DMS114 treated with DMSO at 0.1 percent for 48 hours (cell line): ENCODE measurements at regions not wholly inside any gene's neighbourhood (a gene's known extent, or its start where the extent isn't known, plus 50 kb on each side); places are given as distances from the start of the nearest gene placed in this dataset.
A peak's percentile ranks its signal among the peaks of the same experiment; 100 is the strongest.
"Not testable (repeated sequence)": the region's sequence is repeated elsewhere in the genome, so short reads cannot be mapped to it uniquely, and the experiment has no call there.

Experiments
- DNase-seq: peaks from one replicate; lab custom pipeline; 2025; ENCODE audit not compliant: unreplicated experiment; lab: John Stamatoyannopoulos, UW

GRCh38 chr6:27775138-27775795 lies 136.9 kb downstream of the OR2B2 start:
- DNase-seq = not testable (repeated sequence)

GRCh38 chr6:27774264-27774600 lies 138.0 kb downstream of the OR2B2 start:
- DNase-seq = not testable (repeated sequence)

GRCh38 chr6:27773542-27774263 lies 138.5 kb downstream of the OR2B2 start:
- DNase-seq = not testable (repeated sequence)

DNA sequence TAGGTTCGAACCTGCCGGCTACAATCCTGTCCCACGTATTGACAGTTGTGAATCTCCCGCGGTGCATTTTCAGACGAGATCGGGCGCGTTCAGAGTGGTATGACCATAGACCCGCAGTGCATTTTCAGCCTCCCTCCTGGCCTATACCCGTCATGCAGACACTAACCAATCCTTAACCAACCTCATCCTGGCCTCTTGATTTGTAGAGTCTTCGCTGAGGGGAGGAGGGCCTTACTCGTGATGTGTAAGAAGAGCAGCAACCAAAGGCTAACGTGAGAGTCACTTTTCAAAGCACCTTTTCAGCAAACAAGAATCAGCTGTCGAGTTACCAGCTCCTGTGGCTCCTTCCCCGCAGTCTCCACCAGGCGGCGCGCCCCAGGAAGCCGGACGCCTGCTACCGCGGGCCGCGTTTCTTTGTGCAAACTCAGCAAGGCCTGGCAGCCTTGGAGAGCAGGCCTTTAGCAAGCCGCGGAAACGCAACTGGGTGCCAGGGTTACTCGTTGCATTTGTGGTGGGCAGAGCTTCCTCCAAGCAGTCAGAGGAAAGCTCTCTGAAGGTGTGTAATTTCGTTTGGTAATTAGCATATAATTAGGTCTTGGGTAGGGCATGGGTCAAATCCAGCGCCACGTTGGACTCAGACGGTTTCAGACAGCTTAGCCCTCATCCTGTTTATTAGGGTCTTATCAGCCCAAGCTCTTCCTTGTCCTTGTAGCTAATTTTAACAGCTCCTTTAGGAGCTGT lies 139.8 kb downstream of the OR2B2 start:
- no peak for DNase-seq

DNA sequence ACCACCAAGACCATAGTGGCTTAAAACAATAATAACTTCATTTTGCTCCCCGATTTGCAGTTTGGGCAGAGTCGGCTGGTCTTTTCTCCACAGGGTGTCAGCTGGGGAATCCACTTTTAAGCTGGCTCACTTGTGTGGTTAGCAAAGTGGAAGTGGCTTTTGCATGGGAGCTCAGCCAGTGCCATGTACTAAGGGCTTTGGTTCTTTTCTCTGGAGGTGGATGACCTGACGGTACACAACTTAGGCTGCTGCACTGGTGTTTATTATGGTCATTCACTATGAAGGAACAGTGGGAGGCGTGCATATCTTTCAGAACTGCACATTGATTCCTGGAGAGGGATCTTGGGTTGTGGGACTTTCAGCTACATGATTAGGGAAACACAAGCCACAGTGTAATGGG lies 141.0 kb downstream of the OR2B2 start:
- DNase-seq = no peak

DNA sequence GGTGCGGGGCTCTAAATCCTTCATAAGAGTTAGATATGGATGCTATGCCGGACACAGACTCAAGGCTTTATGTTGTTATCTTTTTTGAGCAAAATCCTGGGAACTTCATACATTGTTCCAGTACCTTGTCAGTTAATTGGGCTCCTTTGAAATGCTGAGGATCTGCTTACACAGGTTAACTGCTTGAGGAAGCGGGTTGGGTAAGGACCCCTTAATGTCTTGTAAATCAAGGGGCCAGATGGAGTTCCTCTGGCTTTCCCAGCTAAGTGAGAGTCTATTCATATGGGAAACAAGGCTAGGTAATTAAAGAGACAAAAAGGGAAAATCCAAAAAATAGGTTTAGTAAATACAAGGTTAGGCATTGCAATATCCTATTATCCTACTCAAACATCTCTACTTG lies 141.5 kb downstream of the OR2B2 start:
- no peak for DNase-seq

DNA sequence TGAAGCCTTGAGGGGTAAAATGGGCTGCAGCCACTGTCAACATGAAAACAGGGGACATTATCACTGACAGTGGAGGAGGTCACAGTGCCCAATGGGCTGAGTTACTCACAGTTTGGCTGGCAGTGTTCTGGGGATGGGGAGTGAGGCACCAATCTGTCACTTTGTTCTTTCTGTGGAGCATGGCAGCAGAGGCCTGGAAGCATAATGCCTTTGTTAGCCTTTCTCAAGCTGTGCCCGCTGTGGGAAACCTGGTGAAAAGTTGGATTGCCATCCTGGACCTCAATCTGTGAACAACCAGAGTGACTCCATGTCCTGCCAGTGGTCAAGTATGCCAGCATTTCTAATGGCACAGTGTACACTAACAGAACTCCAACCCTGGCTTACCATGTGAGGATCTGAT lies 143.6 kb downstream of the OR2B2 start:
- no peak for DNase-seq

DNA sequence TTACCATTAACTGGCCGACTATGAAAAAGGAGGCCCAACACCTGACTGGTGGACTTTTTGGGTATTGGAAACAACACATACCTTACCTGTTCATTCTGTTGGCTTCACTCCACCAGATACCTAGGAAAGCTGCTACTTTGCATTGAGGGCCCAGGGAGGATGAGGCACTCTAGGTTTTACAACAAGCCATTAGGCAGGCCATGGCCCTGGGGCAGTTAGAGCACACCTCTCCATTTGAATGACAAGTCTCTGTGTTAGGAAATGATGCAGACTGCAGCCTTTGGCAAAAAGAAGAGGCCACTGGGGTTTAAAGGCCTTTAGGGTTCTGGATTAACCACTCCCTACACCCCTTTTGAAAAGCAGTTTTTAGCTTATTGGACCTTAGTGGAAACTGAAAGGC lies 144.3 kb downstream of the OR2B2 start:
- no peak for DNase-seq

DNA sequence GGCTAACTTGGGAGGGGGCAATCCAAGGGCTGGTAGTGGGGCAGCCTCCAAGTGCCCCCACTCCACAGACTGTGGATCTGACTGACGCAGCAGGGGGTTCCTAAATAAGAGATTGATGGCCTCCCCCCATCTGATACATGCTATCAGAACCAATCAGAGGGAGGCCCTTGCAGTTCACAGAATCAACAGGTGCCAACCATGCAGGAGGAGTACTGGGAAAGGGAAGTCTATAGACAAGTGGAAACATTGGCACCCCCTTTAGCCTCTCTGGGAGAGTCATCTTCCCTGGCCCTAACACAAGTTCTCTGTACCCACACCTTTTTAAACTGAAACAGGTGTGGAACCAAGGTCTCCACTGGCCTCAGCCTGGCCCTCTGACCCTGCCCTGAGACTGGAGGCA lies 145.8 kb downstream of the OR2B2 start:
- no peak for DNase-seq

- DNase-seq = no peak
Measured at GRCh38 chr6:27765028-27765590, 147.1 kb downstream of the OR2B2 start.

- no peak for DNase-seq
Measured at GRCh38 chr6:27761391-27761790, 150.8 kb downstream of the OR2B2 start.

DNA sequence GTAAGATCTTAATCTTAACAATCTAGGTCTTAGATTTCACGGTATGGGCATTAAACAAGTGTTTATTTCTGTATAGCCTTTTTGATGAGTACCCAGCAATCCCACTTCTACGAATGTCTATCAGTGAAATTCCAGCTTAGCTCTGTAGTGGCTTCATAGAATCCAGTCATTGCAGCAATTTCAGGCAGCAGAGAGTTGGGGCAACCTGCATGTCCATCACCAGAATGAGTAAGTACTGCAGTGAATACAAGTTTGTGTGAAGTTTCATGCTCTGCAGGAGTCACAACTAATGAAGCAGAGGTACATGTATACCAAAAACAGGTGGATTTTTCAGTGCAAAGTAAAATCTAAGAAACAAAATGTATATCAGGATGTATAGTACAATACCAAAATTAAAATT lies 151.7 kb downstream of the OR2B2 start:
- DNase-seq = no peak

DNA sequence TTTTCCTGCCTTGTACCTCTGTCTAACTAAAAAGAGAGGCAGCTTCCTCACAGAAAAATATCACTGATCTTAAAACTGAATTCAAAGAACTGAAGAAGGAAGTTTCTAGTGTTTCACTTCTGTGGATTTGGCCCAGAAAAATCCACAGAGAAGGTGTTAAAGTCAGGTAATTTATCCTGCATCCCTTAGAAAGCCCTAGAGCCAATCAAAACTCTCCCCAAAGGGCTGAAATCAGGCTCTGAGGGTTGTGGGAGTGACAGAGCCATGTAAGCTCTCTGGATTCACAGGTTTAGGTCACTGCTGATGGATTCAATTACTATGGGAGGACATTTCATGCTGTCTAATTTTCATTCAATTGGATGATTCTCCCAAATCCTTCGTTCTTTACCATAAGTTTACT lies 152.3 kb downstream of the OR2B2 start:
- no peak for DNase-seq

DNA sequence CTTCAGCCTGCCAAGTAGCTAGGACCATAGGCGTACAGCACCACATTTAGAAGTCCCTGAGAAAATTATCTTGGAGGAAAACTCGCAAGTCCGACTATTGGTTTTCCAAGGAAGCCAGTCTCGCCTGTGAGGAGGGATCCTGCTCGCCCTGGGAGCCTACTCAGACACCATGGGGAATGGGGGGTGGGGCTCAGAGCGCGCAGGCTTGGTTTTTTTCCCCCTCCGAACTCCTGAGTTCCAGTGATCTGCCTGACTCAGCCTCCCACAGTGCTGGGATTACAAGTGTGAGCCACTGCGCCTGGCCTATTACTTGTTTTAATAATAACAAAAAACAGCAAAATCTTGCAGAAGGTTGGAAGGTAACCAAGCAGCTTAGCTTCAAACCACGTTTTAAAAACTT lies 153.7 kb downstream of the OR2B2 start:
- DNase-seq = no peak

DNA sequence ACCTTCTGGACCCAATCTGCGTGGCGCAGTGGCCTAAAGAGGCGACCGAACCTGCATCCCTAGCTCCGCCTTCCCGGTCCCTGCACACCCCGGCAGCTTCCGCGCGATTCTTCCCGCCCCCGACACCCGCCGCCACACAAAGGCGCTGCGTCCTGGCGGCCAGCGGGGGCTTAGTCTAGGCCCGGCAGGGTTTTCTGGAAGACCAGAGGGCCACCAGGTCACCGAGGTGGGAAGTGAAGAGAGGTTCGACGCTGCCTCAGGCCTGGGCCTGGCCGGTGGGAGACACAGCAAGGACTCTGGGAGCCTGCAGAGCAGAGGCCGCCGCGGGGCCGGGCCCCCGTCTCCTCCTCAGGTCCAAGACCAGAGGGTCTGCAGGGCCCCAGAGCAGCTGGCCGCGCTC lies 154.9 kb downstream of the OR2B2 start:
- DNase-seq = no peak

DNA sequence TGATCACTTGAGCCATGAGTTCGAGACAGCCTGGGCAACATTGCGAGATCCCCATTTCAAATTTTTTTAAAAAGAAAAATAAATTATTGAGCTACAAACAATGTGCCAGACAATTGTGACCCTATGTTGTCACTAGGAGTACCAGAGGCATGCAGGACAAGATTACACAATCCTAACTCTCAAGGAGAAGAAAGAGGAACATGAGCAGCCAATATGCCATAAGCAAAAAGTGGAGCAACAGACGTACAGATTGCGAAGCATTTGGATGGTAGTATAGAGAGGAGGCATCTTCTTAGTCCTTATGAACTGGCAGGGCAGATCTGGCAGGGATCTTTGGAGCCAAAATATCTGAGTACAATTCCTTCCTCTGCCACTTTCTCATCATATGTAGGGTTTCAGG lies 156.4 kb downstream of the OR2B2 start:
- DNase-seq = no peak

DNA sequence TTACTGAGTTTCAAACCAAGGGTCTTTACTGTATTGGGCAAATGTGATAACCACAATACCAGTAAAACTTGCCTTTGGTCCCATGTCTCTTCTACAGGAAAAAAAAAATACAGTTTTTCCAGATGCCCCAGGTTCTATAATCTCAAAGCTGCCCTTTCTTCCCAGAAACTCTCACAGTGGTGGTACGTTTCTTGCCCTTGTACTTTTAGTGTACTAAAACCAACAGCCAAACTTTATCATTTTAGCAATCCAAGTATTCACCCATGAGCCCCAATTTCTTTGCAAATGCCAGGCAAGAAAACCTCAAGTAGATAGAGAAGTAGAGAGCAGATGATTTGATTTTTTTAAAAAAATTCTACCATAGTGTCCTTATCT lies 157.8 kb downstream of the OR2B2 start:
- no peak for DNase-seq

GRCh38 chr6:27753668-27754407 lies 158.4 kb downstream of the OR2B2 start:
- peak; percentile 90 for DNase-seq

DNA sequence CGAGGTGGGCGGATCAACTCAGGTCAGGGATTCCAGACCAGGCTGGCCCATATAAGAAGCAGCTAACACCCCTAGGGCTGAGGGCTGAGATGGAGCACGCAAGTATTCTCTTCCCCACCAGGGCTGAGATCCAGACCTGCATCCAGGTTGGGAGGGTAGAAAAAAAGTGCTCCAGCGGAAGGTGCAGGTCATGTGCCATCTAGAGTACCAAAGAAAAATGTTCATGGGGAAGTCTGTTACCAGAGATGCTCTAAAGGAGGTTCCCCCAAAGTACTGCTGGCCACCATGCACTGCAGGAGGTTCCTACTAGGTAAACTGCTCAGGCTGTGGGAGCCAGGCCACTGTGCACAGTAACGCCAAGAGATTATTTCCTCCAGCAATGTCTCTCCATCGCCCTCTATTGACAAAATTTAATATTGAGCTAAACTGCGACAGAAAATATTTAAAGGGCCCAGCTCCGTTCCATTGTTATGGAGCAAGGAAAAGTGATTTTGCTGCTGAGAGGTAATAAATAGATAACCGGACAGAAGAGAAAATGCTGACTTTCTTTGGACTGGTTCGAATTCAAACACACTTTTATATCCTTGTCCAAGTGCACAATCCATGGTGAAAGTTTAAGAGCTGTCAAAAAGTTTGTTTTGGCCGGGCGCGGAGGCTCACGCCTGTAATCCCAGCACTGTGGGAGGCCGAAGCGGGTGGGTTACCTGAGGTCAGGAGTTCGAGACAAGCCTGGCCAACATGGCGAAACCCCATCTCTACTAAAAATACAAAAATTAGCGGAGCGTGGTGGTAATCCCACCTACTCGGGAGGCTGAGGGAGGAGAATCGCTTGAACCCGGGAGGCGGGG lies 159.9 kb downstream of the OR2B2 start:
- DNase-seq = peak; percentile 93

DNA sequence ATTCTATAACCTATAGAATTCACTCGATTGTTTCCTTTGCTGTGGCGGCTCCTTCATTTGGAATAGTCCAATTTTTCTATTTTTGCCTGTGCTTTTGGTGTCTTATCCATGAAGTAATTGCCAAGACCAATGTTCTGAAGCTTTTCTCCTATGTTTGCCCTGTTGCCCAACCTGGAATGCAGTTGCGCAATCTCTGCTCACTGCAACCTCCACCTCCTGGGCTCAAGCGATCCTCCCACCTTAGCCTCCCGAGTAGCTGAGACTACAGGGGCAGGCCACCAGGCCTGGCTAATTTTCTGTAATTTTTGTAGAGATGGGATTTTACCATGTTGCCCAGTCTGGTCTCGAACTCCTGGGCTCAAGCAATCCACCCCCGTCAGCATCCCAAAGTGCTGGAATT lies 163.5 kb downstream of the OR2B2 start:
- DNase-seq = no peak
